ENCODE measurements at regions not wholly inside any gene's neighbourhood (a gene's known extent, or its start where the extent isn't known, plus 50 kb on each side); places are given as distances from the start of the nearest gene placed in this dataset.

GRCh38 chr5:97480313-97480712, 297.3 kb upstream of the RIOK2 start (continued):
- TF ChIP-seq REST (tag by site-specific recombination; IDR thresholded peaks at IDR 0.05): no peak

DNA sequence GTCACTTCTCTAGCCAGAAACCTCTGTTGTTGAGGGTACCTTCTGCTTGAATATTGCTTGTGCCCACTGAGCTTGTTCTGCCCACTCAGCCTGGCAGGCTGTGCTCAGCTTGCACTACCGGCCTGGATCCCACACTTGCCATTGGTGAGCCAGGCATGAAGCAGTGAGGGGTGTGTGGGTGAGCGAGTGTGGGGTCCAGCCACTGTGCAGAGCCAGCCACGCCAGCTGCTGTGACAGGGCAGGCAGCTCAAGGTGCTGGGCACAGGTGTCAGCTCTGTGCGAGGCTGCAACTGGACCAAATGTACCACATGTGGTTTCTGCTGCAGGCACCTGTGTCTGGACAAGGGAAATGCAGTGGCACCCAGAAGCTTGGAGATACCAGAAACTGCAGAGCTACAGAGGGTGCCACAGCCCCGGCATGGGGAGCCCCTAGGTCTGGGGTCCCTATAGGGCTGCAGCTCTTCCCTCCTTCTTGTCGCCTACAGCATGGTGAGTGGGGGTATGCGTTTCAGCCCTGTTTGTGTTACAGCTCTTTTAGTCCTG, 305.1 kb upstream of the RIOK2 start:
- Histone ChIP-seq H3K4me3 (ENCODE audit: low read depth, low read length) (no peak overlapping the region), H3K36me3 (ENCODE audit: control insufficient read depth in 2 of 2, insufficient read depth in 1 of 2, low read length in 2 of 2) (no peaks in the 10 kb centered on the region), H3K9me3 (ENCODE audit: control insufficient read depth, insufficient read depth, low read depth, low read length) (no peaks in the 10 kb centered on the region), H3K27ac (ENCODE audit: extremely low read depth, low read depth, low read length) (no peak overlapping the region), H3K4me1 (ENCODE audit: control insufficient read depth, insufficient read depth, low read length) (no peaks in the 10 kb centered on the region)
- no peak for TF ChIP-seq ZNF211 (tag by site-specific recombination; IDR thresholded peaks at IDR 0.05; ENCODE audit: low read depth)
- ChIA-PET POLR2A (no interaction called here), CTCF (no interaction called here)

GRCh38 chr5:97489010-97489840, 306.2 kb upstream of the RIOK2 start:
- TF ChIP-seq ZNF610 (tag by site-specific recombination; IDR thresholded peaks at IDR 0.05; ENCODE audit: borderline replicate concordance) (no peak), ZNF521 (tag by site-specific recombination; IDR thresholded peaks at IDR 0.05) (no peak), SP7 (tag by site-specific recombination; IDR thresholded peaks at IDR 0.05) (no peak), KLF9 (tag by site-specific recombination; IDR thresholded peaks at IDR 0.05; ENCODE audit: low read depth) (no peak), ZNF837 (tag by site-specific recombination; IDR thresholded peaks at IDR 0.05) (no peak), ZNF138 (tag by site-specific recombination; IDR thresholded peaks at IDR 0.05; ENCODE audit: borderline replicate concordance) (no peak), ZNF514 (tag by site-specific recombination; IDR thresholded peaks at IDR 0.05) (no peak), GLI4 (tag by site-specific recombination; IDR thresholded peaks at IDR 0.05) (no peak)
- TF ChIP-seq, protein P1, sequence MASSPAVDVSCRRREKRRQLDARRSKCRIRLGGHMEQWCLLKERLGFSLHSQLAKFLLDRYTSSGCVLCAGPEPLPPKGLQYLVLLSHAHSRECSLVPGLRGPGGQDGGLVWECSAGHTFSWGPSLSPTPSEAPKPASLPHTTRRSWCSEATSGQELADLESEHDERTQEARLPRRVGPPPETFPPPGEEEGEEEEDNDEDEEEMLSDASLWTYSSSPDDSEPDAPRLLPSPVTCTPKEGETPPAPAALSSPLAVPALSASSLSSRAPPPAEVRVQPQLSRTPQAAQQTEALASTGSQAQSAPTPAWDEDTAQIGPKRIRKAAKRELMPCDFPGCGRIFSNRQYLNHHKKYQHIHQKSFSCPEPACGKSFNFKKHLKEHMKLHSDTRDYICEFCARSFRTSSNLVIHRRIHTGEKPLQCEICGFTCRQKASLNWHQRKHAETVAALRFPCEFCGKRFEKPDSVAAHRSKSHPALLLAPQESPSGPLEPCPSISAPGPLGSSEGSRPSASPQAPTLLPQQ (tag by site-specific recombination; IDR thresholded peaks at IDR 0.05): no peak
- TF ChIP-seq, protein P2, sequence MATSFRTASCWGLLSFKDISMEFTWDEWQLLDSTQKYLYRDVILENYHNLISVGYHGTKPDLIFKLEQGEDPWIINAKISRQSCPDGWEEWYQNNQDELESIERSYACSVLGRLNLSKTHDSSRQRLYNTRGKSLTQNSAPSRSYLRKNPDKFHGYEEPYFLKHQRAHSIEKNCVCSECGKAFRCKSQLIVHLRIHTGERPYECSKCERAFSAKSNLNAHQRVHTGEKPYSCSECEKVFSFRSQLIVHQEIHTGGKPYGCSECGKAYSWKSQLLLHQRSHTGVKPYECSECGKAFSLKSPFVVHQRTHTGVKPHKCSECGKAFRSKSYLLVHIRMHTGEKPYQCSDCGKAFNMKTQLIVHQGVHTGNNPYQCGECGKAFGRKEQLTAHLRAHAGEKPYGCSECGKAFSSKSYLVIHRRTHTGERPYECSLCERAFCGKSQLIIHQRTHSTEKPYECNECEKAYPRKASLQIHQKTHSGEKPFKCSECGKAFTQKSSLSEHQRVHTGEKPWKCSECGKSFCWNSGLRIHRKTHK (tag by site-specific recombination; IDR thresholded peaks at IDR 0.05): no peak
- TF ChIP-seq, protein P3, sequence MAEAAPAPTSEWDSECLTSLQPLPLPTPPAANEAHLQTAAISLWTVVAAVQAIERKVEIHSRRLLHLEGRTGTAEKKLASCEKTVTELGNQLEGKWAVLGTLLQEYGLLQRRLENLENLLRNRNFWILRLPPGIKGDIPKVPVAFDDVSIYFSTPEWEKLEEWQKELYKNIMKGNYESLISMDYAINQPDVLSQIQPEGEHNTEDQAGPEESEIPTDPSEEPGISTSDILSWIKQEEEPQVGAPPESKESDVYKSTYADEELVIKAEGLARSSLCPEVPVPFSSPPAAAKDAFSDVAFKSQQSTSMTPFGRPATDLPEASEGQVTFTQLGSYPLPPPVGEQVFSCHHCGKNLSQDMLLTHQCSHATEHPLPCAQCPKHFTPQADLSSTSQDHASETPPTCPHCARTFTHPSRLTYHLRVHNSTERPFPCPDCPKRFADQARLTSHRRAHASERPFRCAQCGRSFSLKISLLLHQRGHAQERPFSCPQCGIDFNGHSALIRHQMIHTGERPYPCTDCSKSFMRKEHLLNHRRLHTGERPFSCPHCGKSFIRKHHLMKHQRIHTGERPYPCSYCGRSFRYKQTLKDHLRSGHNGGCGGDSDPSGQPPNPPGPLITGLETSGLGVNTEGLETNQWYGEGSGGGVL (tag by site-specific recombination; IDR thresholded peaks at IDR 0.05): no peak
- TF ChIP-seq, protein P4, sequence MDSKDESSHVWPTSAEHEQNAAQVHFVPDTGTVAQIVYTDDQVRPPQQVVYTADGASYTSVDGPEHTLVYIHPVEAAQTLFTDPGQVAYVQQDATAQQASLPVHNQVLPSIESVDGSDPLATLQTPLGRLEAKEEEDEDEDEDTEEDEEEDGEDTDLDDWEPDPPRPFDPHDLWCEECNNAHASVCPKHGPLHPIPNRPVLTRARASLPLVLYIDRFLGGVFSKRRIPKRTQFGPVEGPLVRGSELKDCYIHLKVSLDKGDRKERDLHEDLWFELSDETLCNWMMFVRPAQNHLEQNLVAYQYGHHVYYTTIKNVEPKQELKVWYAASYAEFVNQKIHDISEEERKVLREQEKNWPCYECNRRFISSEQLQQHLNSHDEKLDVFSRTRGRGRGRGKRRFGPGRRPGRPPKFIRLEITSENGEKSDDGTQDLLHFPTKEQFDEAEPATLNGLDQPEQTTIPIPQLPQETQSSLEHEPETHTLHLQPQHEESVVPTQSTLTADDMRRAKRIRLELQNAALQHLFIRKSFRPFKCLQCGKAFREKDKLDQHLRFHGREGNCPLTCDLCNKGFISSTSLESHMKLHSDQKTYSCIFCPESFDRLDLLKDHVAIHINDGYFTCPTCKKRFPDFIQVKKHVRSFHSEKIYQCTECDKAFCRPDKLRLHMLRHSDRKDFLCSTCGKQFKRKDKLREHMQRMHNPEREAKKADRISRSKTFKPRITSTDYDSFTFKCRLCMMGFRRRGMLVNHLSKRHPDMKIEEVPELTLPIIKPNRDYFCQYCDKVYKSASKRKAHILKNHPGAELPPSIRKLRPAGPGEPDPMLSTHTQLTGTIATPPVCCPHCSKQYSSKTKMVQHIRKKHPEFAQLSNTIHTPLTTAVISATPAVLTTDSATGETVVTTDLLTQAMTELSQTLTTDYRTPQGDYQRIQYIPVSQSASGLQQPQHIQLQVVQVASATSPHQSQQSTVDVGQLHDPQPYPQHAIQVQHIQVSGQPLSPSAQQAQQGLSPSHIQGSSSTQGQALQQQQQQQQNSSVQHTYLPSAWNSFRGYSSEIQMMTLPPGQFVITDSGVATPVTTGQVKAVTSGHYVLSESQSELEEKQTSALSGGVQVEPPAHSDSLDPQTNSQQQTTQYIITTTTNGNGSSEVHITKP (tag by site-specific recombination; IDR thresholded peaks at IDR 0.05): no peak
- TF ChIP-seq, protein P5, sequence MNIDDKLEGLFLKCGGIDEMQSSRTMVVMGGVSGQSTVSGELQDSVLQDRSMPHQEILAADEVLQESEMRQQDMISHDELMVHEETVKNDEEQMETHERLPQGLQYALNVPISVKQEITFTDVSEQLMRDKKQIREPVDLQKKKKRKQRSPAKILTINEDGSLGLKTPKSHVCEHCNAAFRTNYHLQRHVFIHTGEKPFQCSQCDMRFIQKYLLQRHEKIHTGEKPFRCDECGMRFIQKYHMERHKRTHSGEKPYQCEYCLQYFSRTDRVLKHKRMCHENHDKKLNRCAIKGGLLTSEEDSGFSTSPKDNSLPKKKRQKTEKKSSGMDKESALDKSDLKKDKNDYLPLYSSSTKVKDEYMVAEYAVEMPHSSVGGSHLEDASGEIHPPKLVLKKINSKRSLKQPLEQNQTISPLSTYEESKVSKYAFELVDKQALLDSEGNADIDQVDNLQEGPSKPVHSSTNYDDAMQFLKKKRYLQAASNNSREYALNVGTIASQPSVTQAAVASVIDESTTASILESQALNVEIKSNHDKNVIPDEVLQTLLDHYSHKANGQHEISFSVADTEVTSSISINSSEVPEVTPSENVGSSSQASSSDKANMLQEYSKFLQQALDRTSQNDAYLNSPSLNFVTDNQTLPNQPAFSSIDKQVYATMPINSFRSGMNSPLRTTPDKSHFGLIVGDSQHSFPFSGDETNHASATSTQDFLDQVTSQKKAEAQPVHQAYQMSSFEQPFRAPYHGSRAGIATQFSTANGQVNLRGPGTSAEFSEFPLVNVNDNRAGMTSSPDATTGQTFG (tag by site-specific recombination; IDR thresholded peaks at IDR 0.05; ENCODE audit: borderline replicate concordance): no peak
- CTCF ChIA-PET: no interaction called here

More at GRCh38 chr5:97489010-97489840, 306.2 kb upstream of the RIOK2 start:
- no peaks in the 10 kb centered on the region for H3K4me1 ChIP-seq (ENCODE audit: control insufficient read depth, insufficient read depth, low read length)
- H3K4me3 ChIP-seq (ENCODE audit: low read depth, low read length): no peak overlapping the region
- POLR2A ChIA-PET: no interaction called here
- H3K27ac ChIP-seq (ENCODE audit: extremely low read depth, low read depth, low read length): no peak overlapping the region
- H3K36me3 ChIP-seq (ENCODE audit: control insufficient read depth in 2 of 2, insufficient read depth in 1 of 2, low read length in 2 of 2): no peaks in the 10 kb centered on the region
- no peaks in the 10 kb centered on the region for H3K9me3 ChIP-seq (ENCODE audit: control insufficient read depth, insufficient read depth, low read depth, low read length)
